HK-2 (cell line): ENCODE measurements at regions not wholly inside any gene's neighbourhood (a gene's known extent, or its start where the extent isn't known, plus 50 kb on each side); places are given as distances from the start of the nearest gene placed in this dataset.

ENCODE experiments used
- DNase-seq: peaks from one replicate; pipeline ENCODE4 v3.0.0-alpha.2; 2018; ENCODE audit not compliant: unreplicated experiment

GRCh38 chr14:31965735-31966598 lies 111.1 kb upstream of the ARHGAP5 start:
- DNase-seq: no peak

- DNase-seq: no peak
These were observed 110.0 kb upstream of the ARHGAP5 start for GRCh38 chr14:31966896-31967668.

- no peak for DNase-seq
These were observed 109.5 kb upstream of the ARHGAP5 start for GRCh38 chr14:31967669-31967975.

- DNase-seq: no peak
These were observed 108.8 kb upstream of the ARHGAP5 start for GRCh38 chr14:31968107-31968810.

- DNase-seq: no peak
These were observed 108.0 kb upstream of the ARHGAP5 start for GRCh38 chr14:31968956-31969698.

- DNase-seq: no peak
These were observed 107.3 kb upstream of the ARHGAP5 start for GRCh38 chr14:31969699-31970240.

- no peak for DNase-seq
These were observed 106.4 kb upstream of the ARHGAP5 start for GRCh38 chr14:31970744-31971143.

GRCh38 chr14:31971612-31972011 lies 105.5 kb upstream of the ARHGAP5 start:
- no peak for DNase-seq

- DNase-seq: no peak
These were observed 100.0 kb upstream of the ARHGAP5 start for GRCh38 chr14:31977001-31977556.

- no peak for DNase-seq
These were observed 98.7 kb upstream of the ARHGAP5 start for GRCh38 chr14:31978423-31978822.

GRCh38 chr14:31982642-31983041 lies 94.5 kb upstream of the ARHGAP5 start:
- no peak for DNase-seq

GRCh38 chr14:31986405-31986804 lies 90.7 kb upstream of the ARHGAP5 start:
- DNase-seq: no peak

- DNase-seq: no peak
These were observed 89.4 kb upstream of the ARHGAP5 start for GRCh38 chr14:31987721-31988120.

- DNase-seq: no peak
These were observed 88.9 kb upstream of the ARHGAP5 start for GRCh38 chr14:31988244-31988643.

GRCh38 chr14:31990183-31990857 lies 86.8 kb upstream of the ARHGAP5 start:
- DNase-seq: no peak

- DNase-seq: no peak
These were observed 86.1 kb upstream of the ARHGAP5 start for GRCh38 chr14:31990926-31991572.

- DNase-seq: no peak
These were observed 85.1 kb upstream of the ARHGAP5 start for GRCh38 chr14:31992011-31992447.

- DNase-seq: no peak
These were observed 83.6 kb upstream of the ARHGAP5 start for GRCh38 chr14:31993521-31993951.

GRCh38 chr14:31994391-31995033 lies 82.6 kb upstream of the ARHGAP5 start:
- DNase-seq: no peak

GRCh38 chr14:32003585-32003984 lies 73.5 kb upstream of the ARHGAP5 start:
- no peak for DNase-seq
